Naive thymus-derived CD4-positive, alpha-beta T cell (primary cell): ENCODE measurements at regions not wholly inside any gene's neighbourhood (a gene's known extent, or its start where the extent isn't known, plus 50 kb on each side); places are given as distances from the start of the nearest gene placed in this dataset.
"Not testable (repeated sequence)": the region's sequence is repeated elsewhere in the genome, so short reads cannot be mapped to it uniquely, and the experiment has no call there.

ENCODE experiments used
- ATAC-seq: fragments of 150-1000 bp; cut with Tn5 transposase; 2 replicates; pipeline ENCODE4 v1.10.0; 2021; ENCODE audit warnings: mild to moderate bottlenecking, moderate library complexity
- CTCF ChIA-PET: fragments of 350-600 bp; sonication (Branson Sonifier 250); formaldehyde crosslinking; loops from one replicate; lab custom pipeline; 2021; ENCODE audit warnings: antibody characterized with exemption; lab: Charles Lee
- POLR2A ChIA-PET: fragments of 350-600 bp; sonication (Branson Sonifier 250); formaldehyde crosslinking; loops from one replicate; lab custom pipeline; 2021; ENCODE audit warnings: antibody characterized with exemption, inconsistent platforms; lab: Charles Lee
- DNase-seq, 9 donors: peaks; one replicate each; pipeline versions ENCODE4 v3.0.0 to v3.0.0-alpha.2; 2020 to 2022; ENCODE audit warnings: mixed read lengths in 1 of 9
- H3K27ac ChIP-seq: one replicate; pipeline ENCODE4 v1.7.0; 2013; ENCODE audit warnings: mild to moderate bottlenecking, low read depth, low read length, moderate library complexity
- H3K27me3 ChIP-seq, 2 donors: one replicate each; pipeline ENCODE4 v1.7.0; 2013; ENCODE audit warnings: low read length in 2 of 2, mild to moderate bottlenecking in 2 of 2, moderate library complexity in 2 of 2; ENCODE audit not compliant: control insufficient read depth in 2 of 2, insufficient read depth in 2 of 2
- H3K36me3 ChIP-seq, 3 experiments: 1 replicate in 2 of 3; 2 replicates in 1 of 3; pipeline ENCODE4 v1.7.0; 2013; ENCODE audit warnings: low read length in 3 of 3, mild to moderate bottlenecking in 3 of 3, moderate library complexity in 1 of 3; ENCODE audit not compliant: insufficient read depth in 3 of 3, control insufficient read depth in 2 of 3
- H3K4me1 ChIP-seq, 2 donors: one replicate each; pipeline ENCODE4 v1.7.0; 2013; ENCODE audit warnings: low read length in 2 of 2, mild to moderate bottlenecking in 2 of 2, moderate library complexity in 1 of 2; ENCODE audit not compliant: control insufficient read depth in 2 of 2, insufficient read depth in 2 of 2
- H3K4me3 ChIP-seq: 2 replicates; pipeline ENCODE4 v1.7.0; 2013; ENCODE audit warnings: mild to moderate bottlenecking, low read length
- H3K9me3 ChIP-seq, 3 experiments: 1 replicate in 2 of 3; 2 replicates in 1 of 3; pipeline ENCODE4 v1.7.0; 2013; ENCODE audit warnings: low read length in 3 of 3; ENCODE audit not compliant: control insufficient read depth in 2 of 3
- H3K27ac Mint-ChIP-seq, 9 donors: one replicate each; pipeline ENCODE4 v1.8.0; 2020 to 2022; ENCODE audit warnings: mixed read lengths in 9 of 9, mild to moderate bottlenecking in 8 of 9, moderate library complexity in 5 of 9, inconsistent platforms in 2 of 9
- H3K27me3 Mint-ChIP-seq, 5 donors: one replicate each; pipeline ENCODE4 v1.8.0; 2021 to 2022; ENCODE audit warnings: mixed read lengths in 5 of 5, mild to moderate bottlenecking in 1 of 5
- H3K36me3 Mint-ChIP-seq, 5 donors: one replicate each; pipeline ENCODE4 v1.8.0; 2020 to 2022; ENCODE audit warnings: mixed read lengths in 5 of 5, mild to moderate bottlenecking in 3 of 5, inconsistent platforms in 1 of 5
- H3K4me1 Mint-ChIP-seq, 7 donors: one replicate each; pipeline ENCODE4 v1.8.0; 2020 to 2022; ENCODE audit warnings: mixed read lengths in 7 of 7, mild to moderate bottlenecking in 3 of 7, inconsistent platforms in 1 of 7
- H3K4me3 Mint-ChIP-seq, 10 donors: one replicate each; pipeline ENCODE4 v1.8.0; 2020 to 2022; ENCODE audit warnings: mild to moderate bottlenecking in 10 of 10, mixed read lengths in 10 of 10, moderate library complexity in 6 of 10, inconsistent platforms in 2 of 10
- H3K9me3 Mint-ChIP-seq, 11 donors: one replicate each; pipeline ENCODE4 v1.8.0; 2020 to 2022; ENCODE audit warnings: mixed read lengths in 11 of 11, mild to moderate bottlenecking in 4 of 11, inconsistent platforms in 1 of 11, moderate library complexity in 1 of 11
- intact Hi-C, 2 donors: fragments of 100-400 bp; cut with micrococcal nuclease; formaldehyde crosslinking; loops; one replicate each; pipeline ENCODE4 v1.15.1; 2023

DNA sequence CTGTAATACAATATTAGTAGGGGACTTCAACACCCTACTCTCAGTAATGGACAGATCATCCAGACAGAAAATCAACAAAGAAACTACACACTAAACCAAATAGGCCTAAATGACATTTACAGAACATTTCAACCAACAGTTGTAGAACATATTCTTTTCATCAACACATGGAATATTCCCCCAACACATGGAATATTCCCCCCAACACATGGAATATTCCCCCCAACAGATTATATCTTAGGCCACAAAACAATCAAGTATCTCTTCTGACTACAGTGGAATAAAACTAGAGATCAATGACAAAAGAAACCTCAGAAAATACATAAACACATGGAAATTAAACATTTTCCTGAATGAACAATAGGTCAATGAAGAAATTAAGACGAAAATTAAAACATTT, 187.2 kb upstream of the RBBP8 start:
- ATAC-seq (no peak), DNase-seq (no peak)
- H3K27ac ChIP-seq: no peak overlapping the region
- H3K27me3 ChIP-seq: peaks cover 0 to 3% of the 10 kb centered on the region in 2 donors
- Mint-ChIP-seq H3K36me3 (peaks cover 0 to 6% (median 4%) of the 10 kb centered on the region in 5 donors), H3K4me3 (no peak overlapping the region), H3K27ac (no peak overlapping the region), H3K4me1 (peaks cover 0 to 7% (median 0%) of the 10 kb centered on the region in 7 donors), H3K27me3 (peaks cover 15 to 40% (median 18%) of the 10 kb centered on the region in 5 donors), H3K9me3 (peaks cover 0 to 41% (median 15%) of the 10 kb centered on the region in 11 donors)
- H3K36me3 ChIP-seq: no peaks in the 10 kb centered on the region
- ChIA-PET CTCF (no interaction called here), POLR2A (no interaction called here)
- peaks cover 0 to 3% (median 0%) of the 10 kb centered on the region in 3 experiments for H3K9me3 ChIP-seq
- no peak overlapping the region for H3K4me3 ChIP-seq
- H3K4me1 ChIP-seq: no peaks in the 10 kb centered on the region
- intact Hi-C loops: no loop called here

DNA sequence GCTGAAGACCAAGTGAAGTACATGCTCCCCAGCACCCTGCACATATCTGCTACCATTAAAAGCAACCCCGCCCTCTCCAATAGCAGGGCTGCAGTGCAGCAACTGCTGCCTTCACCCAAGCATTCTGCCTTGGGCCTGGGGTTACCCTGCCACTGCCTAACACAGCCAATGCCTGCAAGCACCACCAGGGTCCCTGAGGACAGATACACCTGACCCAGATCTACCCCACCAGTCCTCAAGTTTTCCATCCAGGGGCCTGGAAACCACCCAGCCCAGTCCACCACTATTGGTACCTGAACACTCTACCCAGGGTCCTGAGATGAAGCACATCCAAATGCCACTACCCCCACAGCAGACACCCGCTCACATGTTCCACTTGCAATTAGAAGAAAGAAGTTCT, 181.1 kb upstream of the RBBP8 start:
- Histone ChIP-seq H3K4me1 (no peaks in the 10 kb centered on the region), H3K27ac (no peak overlapping the region), H3K27me3 (peaks cover 0 to 4% of the 10 kb centered on the region in 2 donors), H3K36me3 (no peaks in the 10 kb centered on the region), H3K4me3 (no peak overlapping the region), H3K9me3 (no peaks in the 10 kb centered on the region)
- Mint-ChIP-seq H3K4me1 (no peaks in the 10 kb centered on the region), H3K27me3 (peaks cover 18 to 52% (median 46%) of the 10 kb centered on the region in 5 donors), H3K9me3 (peaks cover 0 to 12% (median 5%) of the 10 kb centered on the region in 11 donors), H3K27ac (no peak overlapping the region), H3K36me3 (peaks cover 0 to 6% (median 0%) of the 10 kb centered on the region in 5 donors), H3K4me3 (no peak overlapping the region)
- ChIA-PET POLR2A (no interaction called here), CTCF (no interaction called here)
- DNase-seq (no peak), ATAC-seq (no peak)
- intact Hi-C loops: no loop called here

DNA sequence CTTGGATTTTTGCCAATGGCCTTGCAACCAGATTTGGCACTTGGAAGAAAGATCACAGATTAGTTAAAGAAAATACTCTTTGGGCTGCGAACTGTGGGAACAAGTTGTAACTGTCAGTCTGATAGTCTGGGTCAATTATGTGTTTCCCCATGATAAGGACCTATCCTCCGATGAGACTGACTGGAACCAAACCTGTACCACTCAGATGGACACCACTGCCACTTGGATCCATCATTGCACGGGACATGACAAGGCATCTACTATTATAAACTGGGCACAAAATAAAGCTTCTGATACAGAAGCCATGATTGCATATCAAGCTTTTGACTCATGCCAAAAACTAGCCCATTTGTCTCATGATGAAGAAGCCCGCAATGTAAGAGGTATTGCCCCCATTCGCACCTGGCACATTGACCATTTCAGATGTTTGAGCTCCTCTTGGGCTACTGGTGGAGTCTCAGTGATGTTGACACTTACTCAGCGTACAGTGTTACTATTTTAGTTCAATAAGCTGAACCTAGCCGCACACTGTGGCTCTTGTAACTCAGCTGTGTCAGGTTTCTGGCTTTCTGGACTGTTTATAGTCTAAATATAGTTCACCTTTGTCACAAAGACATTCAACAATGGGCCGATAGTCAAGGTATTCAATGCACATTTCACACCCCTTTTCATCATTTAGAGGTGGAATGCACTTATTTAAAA, 179.8 kb upstream of the RBBP8 start:
- Histone ChIP-seq H3K4me3 (no peak overlapping the region), H3K36me3 (no peaks in the 10 kb centered on the region), H3K27me3 (peaks cover 0 to 4% of the 10 kb centered on the region in 2 donors), H3K27ac (no peak overlapping the region), H3K9me3 (no peaks in the 10 kb centered on the region), H3K4me1 (no peaks in the 10 kb centered on the region)
- no peaks in the 10 kb centered on the region for H3K4me1 Mint-ChIP-seq
- peaks cover 0 to 4% (median 0%) of the 10 kb centered on the region in 5 donors for H3K36me3 Mint-ChIP-seq
- POLR2A ChIA-PET: no interaction called here
- H3K4me3 Mint-ChIP-seq: no peak overlapping the region
- ATAC-seq (no peak), DNase-seq (no peak)
- CTCF ChIA-PET: no interaction called here
- H3K27ac Mint-ChIP-seq: no peak overlapping the region
- intact Hi-C loops: no loop called here
- H3K9me3 Mint-ChIP-seq: peaks cover 0 to 2% (median 0%) of the 10 kb centered on the region in 11 donors
- H3K27me3 Mint-ChIP-seq: peaks cover 21 to 48% (median 46%) of the 10 kb centered on the region in 5 donors

DNA sequence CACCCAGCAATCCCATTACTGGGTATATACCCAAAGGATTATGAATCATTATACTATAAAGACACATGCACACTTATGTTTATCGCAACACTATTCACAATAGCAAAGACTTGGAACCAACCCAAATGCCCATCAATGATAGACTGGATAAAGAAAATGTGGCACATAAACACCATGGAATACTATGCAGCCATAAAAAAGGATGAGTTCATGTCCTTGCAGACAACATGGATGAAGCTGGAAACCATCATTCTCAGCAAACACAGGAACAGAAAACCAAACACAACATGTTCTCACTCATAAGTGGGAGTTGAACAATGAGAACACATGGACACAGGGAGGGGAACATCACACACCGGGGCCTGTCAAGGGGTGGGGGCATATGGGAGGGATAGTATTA, 169.1 kb upstream of the RBBP8 start:
- DNase-seq, H3K27ac ChIP-seq, H3K9me3 ChIP-seq, ATAC-seq, H3K4me3 Mint-ChIP-seq, H3K4me1 Mint-ChIP-seq, H3K36me3 ChIP-seq, intact Hi-C loops, POLR2A ChIA-PET, H3K4me1 ChIP-seq, H3K4me3 ChIP-seq, H3K27ac Mint-ChIP-seq, H3K36me3 Mint-ChIP-seq, CTCF ChIA-PET, H3K27me3 ChIP-seq: not testable (repeated sequence)
- H3K27me3 Mint-ChIP-seq: peaks cover 14 to 44% (median 36%) of the 10 kb centered on the region in 5 donors
- peaks cover 0 to 22% (median 11%) of the 10 kb centered on the region in 11 donors for H3K9me3 Mint-ChIP-seq

DNA sequence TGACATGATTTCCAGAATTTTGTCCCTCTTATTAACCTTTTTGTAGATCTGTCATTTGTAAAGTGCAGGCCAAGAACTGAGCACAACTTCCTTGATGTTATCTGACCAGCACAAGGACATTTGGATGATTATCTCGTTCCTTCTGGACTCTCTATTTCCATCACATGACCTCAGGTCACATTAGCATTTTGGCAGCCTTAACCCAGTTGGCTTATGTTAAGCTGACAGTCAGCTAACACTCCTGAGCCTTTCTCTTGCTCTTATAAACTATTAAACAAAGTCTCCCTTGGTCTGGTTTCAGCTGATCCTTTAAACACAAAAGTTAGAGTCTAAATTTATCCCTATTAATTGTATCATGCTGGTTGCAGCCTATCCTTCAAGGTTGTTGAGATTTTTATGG, 167.2 kb upstream of the RBBP8 start:
- ATAC-seq (no peak), DNase-seq (no peak)
- no peak overlapping the region for H3K4me3 ChIP-seq
- H3K9me3 Mint-ChIP-seq: peaks cover 0 to 20% (median 8%) of the 10 kb centered on the region in 11 donors
- no peaks in the 10 kb centered on the region for H3K4me1 Mint-ChIP-seq
- no peak overlapping the region for H3K27ac ChIP-seq
- H3K36me3 ChIP-seq: no peaks in the 10 kb centered on the region
- H3K4me1 ChIP-seq: no peaks in the 10 kb centered on the region
- CTCF ChIA-PET: no interaction called here
- no peak overlapping the region for H3K27ac Mint-ChIP-seq
- H3K4me3 Mint-ChIP-seq: no peak overlapping the region
- peaks cover 0 to 6% (median 0%) of the 10 kb centered on the region in 5 donors for H3K36me3 Mint-ChIP-seq
- POLR2A ChIA-PET: no interaction called here
- H3K27me3 Mint-ChIP-seq: peaks cover 14 to 31% (median 23%) of the 10 kb centered on the region in 5 donors
- no peaks in the 10 kb centered on the region for H3K27me3 ChIP-seq
- intact Hi-C loops: no loop called here
- no peaks in the 10 kb centered on the region for H3K9me3 ChIP-seq

DNA sequence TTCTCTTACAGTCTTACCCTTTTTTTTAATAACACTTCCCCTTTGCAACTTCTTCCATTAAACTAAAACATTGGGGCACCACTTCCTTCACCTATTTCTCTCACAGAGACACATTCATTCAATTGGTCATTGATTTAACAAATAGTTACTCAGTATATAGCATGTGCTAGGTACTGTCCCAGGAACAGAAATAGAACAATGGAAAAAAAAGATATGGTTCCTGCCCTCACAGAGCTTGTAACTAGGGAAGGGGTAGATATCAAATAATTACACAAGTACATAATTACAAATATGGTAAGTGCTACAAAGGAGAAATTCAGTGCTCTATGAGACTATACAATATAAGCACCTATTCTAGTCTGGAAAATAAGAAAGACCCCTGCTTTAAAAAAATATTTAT, 165.5 kb upstream of the RBBP8 start:
- Mint-ChIP-seq H3K4me3 (no peak overlapping the region), H3K36me3 (peaks cover 0 to under 1% (median 0%) of the 10 kb centered on the region in 5 donors), H3K27ac (no peak overlapping the region), H3K9me3 (peaks cover 0 to 19% (median 5%) of the 10 kb centered on the region in 11 donors), H3K27me3 (peaks cover 12 to 32% (median 19%) of the 10 kb centered on the region in 5 donors), H3K4me1 (no peaks in the 10 kb centered on the region)
- intact Hi-C loops: no loop called here
- no peaks in the 10 kb centered on the region for H3K4me1 ChIP-seq
- CTCF ChIA-PET: no interaction called here
- POLR2A ChIA-PET: no interaction called here
- no peak overlapping the region for H3K27ac ChIP-seq
- H3K27me3 ChIP-seq: no peaks in the 10 kb centered on the region
- no peaks in the 10 kb centered on the region for H3K36me3 ChIP-seq
- ATAC-seq (no peak), DNase-seq (no peak)
- H3K9me3 ChIP-seq: no peaks in the 10 kb centered on the region
- H3K4me3 ChIP-seq: no peak overlapping the region

DNA sequence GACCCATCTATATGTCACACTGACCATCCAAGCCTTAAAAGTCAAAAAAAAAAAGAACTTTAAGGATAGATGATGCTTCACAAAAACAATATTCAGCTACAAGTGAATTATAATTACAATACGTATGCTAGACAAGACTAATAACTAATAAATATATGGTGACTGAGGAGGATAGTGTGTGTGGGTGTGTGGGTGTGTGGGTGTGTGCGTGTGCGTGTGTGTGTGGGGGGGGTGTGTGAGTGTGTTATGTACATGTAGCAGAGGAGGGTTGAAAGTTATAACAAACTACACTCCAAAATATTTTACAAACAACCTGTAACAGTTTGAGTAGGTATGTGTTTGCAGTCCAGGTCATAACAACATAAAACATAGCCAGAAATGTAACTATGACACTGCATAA, 159.2 kb upstream of the RBBP8 start:
- intact Hi-C loops: no loop called here
- H3K27ac Mint-ChIP-seq: no peak overlapping the region
- POLR2A ChIA-PET: no interaction called here
- H3K36me3 Mint-ChIP-seq: no peaks in the 10 kb centered on the region
- no peaks in the 10 kb centered on the region for H3K27me3 ChIP-seq
- no peaks in the 10 kb centered on the region for H3K36me3 ChIP-seq
- CTCF ChIA-PET: no interaction called here
- peaks cover 12 to 40% (median 21%) of the 10 kb centered on the region in 5 donors for H3K27me3 Mint-ChIP-seq
- no peak overlapping the region for H3K27ac ChIP-seq
- ATAC-seq (no peak), DNase-seq (no peak)
- H3K4me3 ChIP-seq: no peak overlapping the region
- no peaks in the 10 kb centered on the region for H3K4me1 ChIP-seq
- peaks cover 0 to 2% (median 0%) of the 10 kb centered on the region in 7 donors for H3K4me1 Mint-ChIP-seq
- no peak overlapping the region for H3K4me3 Mint-ChIP-seq
- peaks cover 0 to 14% (median 0%) of the 10 kb centered on the region in 11 donors for H3K9me3 Mint-ChIP-seq
- no peaks in the 10 kb centered on the region for H3K9me3 ChIP-seq
